DOHH2 (cell line): ENCODE measurements at regions not wholly inside any gene's neighbourhood (a gene's known extent, or its start where the extent isn't known, plus 50 kb on each side); places are given as distances from the start of the nearest gene placed in this dataset.
A peak's percentile ranks its signal among the peaks of the same experiment; 100 is the strongest.
"Not testable (repeated sequence)": the region's sequence is repeated elsewhere in the genome, so short reads cannot be mapped to it uniquely, and the experiment has no call there.

Source experiments
- H3F3A ChIP-seq: fragments of 200-600 bp; sonication (generic), shearing (Covaris generic); 2 replicates; pipeline ENCODE4 v1.6.0; 2016; ENCODE audit warnings: antibody characterized with exemption, mild to moderate bottlenecking; ENCODE audit not compliant: control insufficient read depth, insufficient read depth
- H3K27ac ChIP-seq: fragments of 200-600 bp; sonication (generic); 2 replicates; pipeline ENCODE4 v1.5.1; 2014; ENCODE audit warnings: low read depth, mild to moderate bottlenecking, low read length, moderate library complexity
- H3K27me3 ChIP-seq: fragments of 200-600 bp; sonication (generic); 2 replicates; pipeline ENCODE4 v1.6.1; 2014; ENCODE audit warnings: mild to moderate bottlenecking, low read length, mixed read lengths; ENCODE audit not compliant: control insufficient read depth
- H3K36me3 ChIP-seq: fragments of 200-600 bp; sonication (generic); 2 replicates; pipeline ENCODE4 v1.6.1; 2014; ENCODE audit warnings: mild to moderate bottlenecking, low read length, moderate library complexity, mixed read lengths; ENCODE audit not compliant: control insufficient read depth
- H3K4me1 ChIP-seq: fragments of 200-600 bp; sonication (generic); 2 replicates; pipeline ENCODE4 v1.6.1; 2014; ENCODE audit warnings: mild to moderate bottlenecking, low read length, mixed read lengths; ENCODE audit not compliant: control insufficient read depth
- H3K4me2 ChIP-seq: fragments of 200-600 bp; sonication (generic); 2 replicates; pipeline ENCODE4 v1.6.0; 2014; ENCODE audit warnings: mild to moderate bottlenecking, low read length, moderate library complexity
- H3K4me3 ChIP-seq: fragments of 200-600 bp; sonication (generic); 2 replicates; pipeline ENCODE4 v1.5.1; 2014; ENCODE audit warnings: mild to moderate bottlenecking, low read length, mixed read lengths
- H3K79me2 ChIP-seq: fragments of 200-600 bp; sonication (generic); 2 replicates; pipeline ENCODE4 v1.6.1; 2014; ENCODE audit warnings: mild to moderate bottlenecking, low read length, mixed read lengths; ENCODE audit not compliant: control insufficient read depth
- H3K9me2 ChIP-seq: fragments of 200-600 bp; sonication (generic); replicated peaks from 2 replicates; pipeline ENCODE4 v1.6.1; 2014; ENCODE audit warnings: mild to moderate bottlenecking, low read length, mixed read lengths; ENCODE audit not compliant: control insufficient read depth
- H3K9me3 ChIP-seq: fragments of 200-600 bp; sonication (generic); 2 replicates; pipeline ENCODE4 v1.6.1; 2014; ENCODE audit warnings: antibody characterized with exemption, low read length, mixed read lengths; ENCODE audit not compliant: control insufficient read depth, insufficient read depth
- H4K20me1 ChIP-seq: fragments of 200-600 bp; sonication (generic); 2 replicates; pipeline ENCODE4 v1.6.0; 2014; ENCODE audit warnings: low read depth, mild to moderate bottlenecking, antibody characterized with exemption, low read length, moderate library complexity; ENCODE audit not compliant: control insufficient read depth, insufficient read depth

DNA sequence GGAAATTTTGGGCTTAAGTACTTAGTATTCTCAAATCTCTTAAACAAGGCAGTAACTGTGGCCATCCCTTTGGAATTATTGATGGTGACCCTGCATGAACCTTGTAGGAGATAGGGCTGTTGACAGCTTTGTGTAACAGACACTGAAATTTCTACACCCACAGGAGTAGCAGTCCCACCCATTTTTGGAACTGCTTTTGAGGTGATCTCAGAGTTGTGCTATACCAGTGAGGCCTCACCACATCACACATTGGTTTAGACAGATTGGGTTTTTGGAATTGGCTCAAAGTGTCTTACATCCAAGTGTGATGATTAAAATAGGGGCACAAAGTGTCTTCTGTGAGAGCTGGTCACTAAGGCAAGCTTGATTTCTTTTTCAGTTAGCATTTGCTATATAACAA is 105.6 kb upstream of the CRYM start:
- H3F3A ChIP-seq, H3K27ac ChIP-seq, H3K9me3 ChIP-seq, H3K9me2 ChIP-seq, H3K4me2 ChIP-seq, H3K36me3 ChIP-seq, H3K27me3 ChIP-seq, H3K4me1 ChIP-seq, H4K20me1 ChIP-seq, H3K4me3 ChIP-seq: not testable (repeated sequence)
- H3K79me2 ChIP-seq = peaks cover 18% of the 10 kb centered on the region

DNA sequence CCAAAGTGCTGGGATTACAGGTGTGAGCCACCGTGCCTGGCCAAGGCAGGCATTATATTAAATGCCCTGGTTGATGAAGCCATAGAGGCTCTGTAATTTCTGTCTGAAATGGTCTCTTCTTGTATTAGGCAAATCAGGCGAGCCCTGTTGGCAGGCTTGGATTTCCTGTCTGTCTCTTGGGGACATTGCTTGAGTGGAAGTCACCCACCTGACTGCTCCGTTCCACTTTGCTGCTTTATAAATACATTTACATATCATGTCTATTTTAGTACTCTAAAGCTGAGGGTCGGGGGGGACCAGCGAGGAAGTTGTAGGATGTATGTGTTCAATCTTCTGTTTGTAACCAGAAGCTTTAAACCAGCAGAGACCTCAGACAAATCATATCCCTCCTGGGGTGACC is 101.6 kb upstream of the CRYM start:
- Histone ChIP-seq H3K27ac (peak overlapping the region; percentile 76), H3K4me2 (peak overlapping the region; percentile 58; the same call in 1 of the 2 replicates), H3K79me2 (peaks cover 14% of the 10 kb centered on the region), H3K4me1 (peaks cover 11% of the 10 kb centered on the region), H3K4me3 (peak overlapping the region; percentile 77)
- not testable (repeated sequence) for H3K9me3 ChIP-seq, H3F3A ChIP-seq, H3K27me3 ChIP-seq, H3K36me3 ChIP-seq, H3K9me2 ChIP-seq, H4K20me1 ChIP-seq

DNA sequence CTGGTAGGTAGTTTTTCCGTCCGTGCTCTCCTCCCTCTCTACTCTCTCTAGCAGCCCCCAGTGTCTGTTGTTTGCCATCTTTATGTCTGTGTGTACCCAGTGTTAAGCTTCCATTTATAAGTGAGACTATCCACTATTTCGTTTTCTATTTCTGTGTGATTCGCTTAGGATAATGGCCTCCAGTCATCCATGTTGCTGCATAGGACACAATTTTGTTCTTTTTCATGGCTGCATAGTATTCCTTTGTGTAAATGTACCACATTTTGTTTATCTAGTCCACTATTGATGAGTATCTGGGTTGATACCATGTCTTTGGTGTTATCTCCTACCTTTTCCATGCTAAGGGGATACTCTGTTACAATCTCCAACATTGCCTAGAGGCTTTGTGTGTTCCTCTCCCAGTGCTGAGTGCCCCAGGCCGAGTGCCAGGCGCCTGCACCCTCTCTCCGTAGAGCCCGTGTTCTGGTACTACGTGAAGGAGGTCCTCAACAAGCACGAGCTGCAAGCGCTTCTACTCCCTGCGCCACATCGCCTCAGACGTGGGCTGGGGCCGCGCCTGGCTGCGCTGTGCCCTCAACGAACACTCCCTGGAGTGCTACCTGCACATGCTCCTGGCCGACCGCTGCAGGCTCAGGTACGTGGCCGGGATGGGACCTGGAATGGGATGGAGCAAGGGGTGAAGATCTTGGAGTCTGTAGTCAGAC is 98.3 kb upstream of the CRYM start:
- H3K4me3 ChIP-seq, H3K4me2 ChIP-seq, H3K27me3 ChIP-seq, H4K20me1 ChIP-seq, H3K36me3 ChIP-seq, H3K9me2 ChIP-seq, H3K9me3 ChIP-seq, H3F3A ChIP-seq, H3K27ac ChIP-seq: not testable (repeated sequence)
- peaks cover 14% of the 10 kb centered on the region for H3K79me2 ChIP-seq
- H3K4me1 ChIP-seq = peaks cover 11% of the 10 kb centered on the region

DNA sequence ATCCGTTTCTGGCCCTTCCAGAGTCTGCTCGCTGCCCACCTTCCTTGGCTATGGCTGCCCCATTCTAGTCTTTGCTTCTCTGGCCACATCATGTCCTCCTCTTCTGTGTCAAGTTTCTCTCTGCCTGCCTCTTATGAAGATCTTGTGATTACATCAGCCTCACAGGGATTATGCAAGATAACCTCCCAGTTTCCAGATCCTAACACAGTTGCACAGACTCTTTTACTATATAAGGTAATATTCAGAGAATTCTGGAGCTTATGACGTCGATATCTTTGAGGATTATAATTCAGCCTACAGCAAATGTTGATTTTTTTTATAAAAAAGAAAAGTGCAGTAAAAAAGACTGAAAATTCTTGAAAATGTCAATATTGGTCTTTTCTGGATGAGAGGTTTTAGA is 97.2 kb upstream of the CRYM start:
- not testable (repeated sequence) for H3K9me2 ChIP-seq, H3K79me2 ChIP-seq, H3F3A ChIP-seq, H3K36me3 ChIP-seq, H3K4me3 ChIP-seq, H4K20me1 ChIP-seq, H3K27me3 ChIP-seq, H3K4me2 ChIP-seq, H3K9me3 ChIP-seq, H3K27ac ChIP-seq
- H3K4me1 ChIP-seq = peaks cover 17% of the 10 kb centered on the region

DNA sequence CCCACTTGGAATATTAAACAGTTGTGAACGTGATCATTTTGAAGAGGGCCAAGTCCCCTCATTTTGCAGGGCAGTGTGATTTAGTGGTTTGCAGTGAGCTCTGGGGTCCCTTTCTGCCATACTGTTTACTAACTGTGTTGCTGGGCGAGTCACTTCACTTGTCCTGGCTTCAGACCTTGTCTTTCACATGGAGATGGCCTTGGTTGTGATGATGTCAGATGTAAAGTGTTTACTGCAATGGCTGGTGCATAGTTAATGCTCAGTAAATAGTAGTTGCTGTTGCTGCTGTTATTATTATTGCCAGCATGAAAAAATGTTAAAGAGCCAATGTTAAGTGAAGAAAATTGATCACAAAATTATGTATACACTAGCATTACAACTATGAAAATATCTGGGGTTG is 95.4 kb upstream of the CRYM start:
- not testable (repeated sequence) for H4K20me1 ChIP-seq, H3K36me3 ChIP-seq, H3F3A ChIP-seq, H3K9me2 ChIP-seq, H3K4me2 ChIP-seq, H3K4me3 ChIP-seq, H3K27ac ChIP-seq, H3K9me3 ChIP-seq, H3K27me3 ChIP-seq, H3K79me2 ChIP-seq
- peaks cover 26% of the 10 kb centered on the region for H3K4me1 ChIP-seq

DNA sequence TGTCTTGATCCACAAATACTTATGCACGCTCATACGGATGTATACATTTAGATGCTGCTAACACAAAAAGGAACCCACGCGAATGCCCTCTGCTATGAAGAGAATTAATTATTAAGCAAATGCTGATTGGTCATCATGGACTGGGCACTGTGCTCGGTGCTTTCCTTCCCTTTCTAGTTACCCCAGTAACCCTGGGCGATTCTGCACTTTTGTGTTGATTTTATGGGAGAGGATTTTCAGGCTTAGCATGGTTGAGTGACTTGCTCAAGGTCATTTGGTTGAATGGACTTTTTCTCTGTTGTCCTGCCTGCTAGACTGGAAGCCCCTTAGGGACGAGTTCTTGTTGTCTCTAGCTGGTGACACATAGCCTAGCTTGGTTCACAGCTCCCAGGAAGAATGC is 94.8 kb upstream of the CRYM start:
- not testable (repeated sequence) for H3K27ac ChIP-seq, H3K36me3 ChIP-seq, H3F3A ChIP-seq, H3K9me3 ChIP-seq, H3K9me2 ChIP-seq, H3K79me2 ChIP-seq, H3K4me2 ChIP-seq, H3K27me3 ChIP-seq, H3K4me3 ChIP-seq, H4K20me1 ChIP-seq
- peaks cover 28% of the 10 kb centered on the region for H3K4me1 ChIP-seq

DNA sequence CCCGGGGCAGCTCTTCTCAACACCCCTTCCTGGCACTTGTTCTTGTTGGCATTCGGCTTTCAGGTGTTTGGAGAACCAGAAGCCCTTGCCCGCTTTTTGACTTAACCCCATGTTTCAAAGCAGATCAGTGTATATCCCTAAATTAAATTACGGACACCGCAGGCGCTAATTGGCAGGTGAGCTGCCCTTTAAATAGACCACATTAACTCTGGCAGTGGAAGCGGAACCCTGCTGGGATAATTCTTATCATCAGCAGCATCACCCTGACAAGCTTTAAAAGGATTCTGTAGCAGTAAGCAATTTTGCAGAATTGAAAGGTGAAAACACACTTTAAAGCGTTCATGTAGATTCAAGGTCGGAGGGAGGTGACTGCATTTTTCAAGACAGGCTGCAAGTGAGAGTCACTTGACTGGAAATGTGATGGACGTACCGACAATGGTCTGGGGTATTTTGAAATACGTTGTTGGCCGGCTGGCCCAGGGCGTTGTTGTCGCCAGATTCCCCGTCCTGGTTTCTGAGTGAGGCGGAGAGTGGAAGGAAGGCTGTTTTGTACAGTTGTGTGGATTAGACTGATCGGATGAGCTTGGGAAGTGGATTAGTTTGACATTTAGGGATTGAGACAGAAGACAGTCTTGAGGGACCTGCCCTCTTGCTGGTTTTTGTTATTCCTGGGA is 94.2 kb upstream of the CRYM start:
- not testable (repeated sequence) for H3K36me3 ChIP-seq, H3K9me2 ChIP-seq, H3F3A ChIP-seq, H3K4me3 ChIP-seq, H4K20me1 ChIP-seq, H3K27ac ChIP-seq, H3K27me3 ChIP-seq, H3K9me3 ChIP-seq, H3K4me2 ChIP-seq, H3K79me2 ChIP-seq
- H3K4me1 ChIP-seq = peaks cover 33% of the 10 kb centered on the region

DNA sequence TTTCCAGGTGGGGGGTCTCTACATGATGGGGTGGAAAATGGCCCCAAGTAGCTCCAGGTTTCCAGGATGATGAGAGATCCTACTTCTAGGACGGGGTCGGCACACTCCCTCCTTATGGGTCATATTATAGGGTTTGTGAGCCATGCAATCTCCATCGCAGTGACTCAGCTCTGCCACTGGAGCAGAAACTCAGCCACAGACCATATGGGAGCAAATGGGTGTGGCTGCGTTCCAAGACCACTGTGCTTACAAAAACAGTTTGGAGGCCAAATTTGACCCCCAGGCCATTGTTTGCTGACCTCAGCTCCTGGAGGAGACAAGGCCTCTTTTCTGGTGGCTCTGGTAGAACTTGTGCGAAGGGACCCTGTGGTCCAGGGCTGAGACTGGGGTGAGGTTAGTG is 92.7 kb upstream of the CRYM start:
- H3K27ac ChIP-seq, H3K4me3 ChIP-seq, H3K27me3 ChIP-seq, H3K9me3 ChIP-seq, H3F3A ChIP-seq, H3K9me2 ChIP-seq, H3K79me2 ChIP-seq, H4K20me1 ChIP-seq, H3K4me2 ChIP-seq, H3K36me3 ChIP-seq: not testable (repeated sequence)
- H3K4me1 ChIP-seq = peaks cover 42% of the 10 kb centered on the region
